ENCODE measurements at regions not wholly inside any gene's neighbourhood (a gene's known extent, or its start where the extent isn't known, plus 50 kb on each side); places are given as distances from the start of the nearest gene placed in this dataset.
"Not testable (repeated sequence)": the region's sequence is repeated elsewhere in the genome, so short reads cannot be mapped to it uniquely, and the experiment has no call there.

DNA sequence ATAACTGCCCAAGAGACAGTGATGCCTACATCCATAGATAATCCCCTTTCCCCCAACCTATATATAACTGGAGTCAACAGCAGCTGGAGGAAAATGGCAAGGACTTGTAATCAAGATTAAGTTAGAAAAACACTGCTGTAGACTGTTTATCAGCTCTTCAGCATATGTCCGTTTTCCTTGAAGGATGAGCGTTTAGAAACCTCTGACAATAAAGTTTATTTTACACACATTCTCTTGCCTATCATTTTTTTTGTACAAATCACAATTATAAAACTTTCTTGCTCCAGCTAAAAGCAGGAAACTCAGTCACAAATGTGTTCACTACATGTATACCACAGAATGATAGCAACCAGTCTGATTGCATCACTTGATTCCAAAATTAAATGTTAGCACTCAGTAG, 50.8 kb downstream of the PPIAL4G start:
- DNase-seq (ENCODE audit: low spot score), result not testable (repeated sequence)

DNA sequence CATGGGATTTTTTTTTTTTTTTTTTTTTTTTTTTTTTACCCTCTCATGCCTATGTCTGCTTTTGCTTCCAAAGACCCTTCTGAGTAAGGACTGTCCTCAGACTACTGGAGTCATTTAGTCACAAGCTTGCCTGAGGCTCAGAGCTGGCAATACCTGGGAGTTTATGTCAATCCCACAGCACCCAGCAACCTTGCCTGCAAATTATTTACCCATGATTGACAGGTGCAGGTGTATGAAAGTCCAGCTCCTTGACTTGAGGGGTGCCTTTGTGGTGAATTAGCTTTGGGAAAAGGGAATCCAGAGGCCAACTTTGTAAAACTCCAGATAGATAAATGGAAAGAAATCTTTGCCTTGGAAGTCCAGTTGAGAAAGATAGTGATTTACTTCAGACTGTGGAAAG, 53.2 kb downstream of the PPIAL4G start:
- not testable (repeated sequence) for DNase-seq (ENCODE audit: low spot score)

DNA sequence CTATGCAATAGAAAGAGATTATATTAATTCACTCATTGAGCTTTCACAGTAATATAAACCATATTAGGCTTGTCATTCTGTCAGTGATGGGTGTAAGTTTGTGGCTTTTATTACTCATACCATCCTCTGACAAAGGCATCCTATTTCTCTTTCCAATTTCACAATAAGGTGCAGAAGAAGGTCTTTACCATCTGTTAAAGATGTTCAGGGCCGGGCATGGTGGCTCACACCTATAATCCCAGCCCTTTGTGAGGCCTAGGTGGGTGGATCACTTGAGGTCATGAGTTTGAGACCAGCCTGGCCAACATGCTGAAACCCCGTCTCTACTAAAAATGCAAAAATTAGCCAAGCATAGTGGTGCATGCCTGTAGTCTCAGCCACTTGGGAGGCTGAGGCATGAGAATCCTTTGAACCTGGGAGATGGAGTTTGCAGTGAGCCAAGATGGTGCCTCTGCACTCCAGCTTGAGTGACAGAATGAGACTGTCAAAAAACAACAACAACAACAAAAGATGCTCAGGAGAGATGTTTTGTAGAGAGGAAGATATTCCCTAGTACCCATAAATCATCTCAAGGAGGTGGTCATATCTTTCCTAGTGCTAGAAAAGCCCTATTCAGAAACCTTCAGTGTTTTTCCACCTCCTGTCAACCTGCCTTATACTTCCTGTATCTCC, 56.0 kb downstream of the PPIAL4G start:
- not testable (repeated sequence) for DNase-seq (ENCODE audit: low spot score)

DNA sequence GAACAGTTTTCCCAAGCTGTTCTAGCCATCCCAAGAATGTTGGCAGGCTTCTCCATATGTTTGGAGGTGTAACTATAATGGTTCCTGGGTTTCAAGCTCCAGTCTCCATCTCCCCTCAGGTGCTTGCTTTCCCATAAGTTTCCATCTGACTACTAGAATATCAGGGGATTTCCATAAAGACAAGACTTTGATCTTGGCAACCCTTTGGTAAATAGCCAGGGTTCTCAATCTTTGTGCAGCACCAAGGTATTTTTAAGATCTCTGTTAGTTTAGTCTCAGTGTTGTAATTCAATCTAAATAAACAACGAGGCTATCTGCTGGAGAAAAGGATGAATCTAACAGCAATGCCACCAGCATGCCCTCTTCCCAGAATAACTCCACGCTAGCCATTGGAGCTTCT, 56.7 kb downstream of the PPIAL4G start:
- not testable (repeated sequence) for DNase-seq (ENCODE audit: low spot score)

DNA sequence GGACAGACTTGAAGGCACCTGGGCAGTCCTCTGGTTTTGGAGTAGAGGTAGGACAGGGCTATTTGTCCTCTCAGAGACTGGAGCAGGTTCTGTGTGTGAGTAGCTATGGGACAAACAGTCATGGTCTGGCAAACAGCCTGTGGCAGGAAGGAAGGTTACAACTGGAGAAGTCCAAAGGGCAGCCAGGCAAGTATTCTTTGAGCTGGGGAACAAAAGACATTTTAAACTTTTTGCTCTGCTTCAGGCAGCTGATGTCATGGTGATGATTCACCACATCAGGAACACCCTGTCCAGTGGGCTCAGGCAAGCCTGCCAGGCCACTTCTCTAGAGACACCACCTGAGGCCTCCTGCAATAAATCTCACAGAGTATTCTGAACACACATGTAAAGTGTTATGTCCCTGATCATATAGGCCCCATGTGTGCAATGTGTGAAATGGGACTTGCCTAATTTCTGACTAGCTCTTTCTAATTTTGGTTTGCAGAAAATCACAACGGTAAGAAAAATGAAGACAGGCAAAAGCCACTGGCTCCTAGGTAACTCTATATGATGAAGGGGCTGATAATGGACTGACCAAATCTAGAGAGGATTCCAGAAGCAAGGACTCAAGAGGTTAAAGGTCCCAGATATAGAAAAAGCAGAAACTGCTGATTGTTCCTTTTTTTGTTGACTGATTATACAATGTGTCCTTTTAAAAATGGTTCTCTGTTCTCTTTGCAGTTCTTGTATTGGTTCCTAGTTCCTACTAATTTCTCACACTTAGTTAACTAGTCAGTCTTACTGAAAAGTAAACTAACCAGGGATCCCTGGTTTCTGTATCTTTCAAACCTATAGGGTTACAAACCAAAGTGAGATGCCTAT, 58.7 kb downstream of the PPIAL4G start:
- DNase-seq (ENCODE audit: low spot score), result peak; percentile 40

DNA sequence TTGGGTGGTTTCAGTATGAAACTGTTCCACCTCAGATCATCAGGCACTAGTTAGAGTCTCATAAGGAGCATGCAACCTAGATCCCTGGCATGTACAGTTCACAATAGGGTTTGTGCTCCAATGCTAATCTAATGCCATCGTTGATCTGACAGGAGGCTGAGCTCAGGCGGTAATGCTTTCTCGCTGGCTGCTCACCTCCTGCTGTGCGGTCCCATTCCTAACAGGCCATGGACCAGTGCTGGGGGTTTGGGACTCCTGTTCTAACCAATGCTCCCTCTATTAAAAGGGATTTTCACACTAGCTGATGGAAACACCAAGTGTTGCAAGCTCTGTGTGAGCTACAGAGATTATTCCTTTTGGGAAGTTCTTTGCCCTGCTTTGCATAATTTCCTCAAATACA, 60.2 kb downstream of the PPIAL4G start:
- not testable (repeated sequence) for DNase-seq (ENCODE audit: low spot score)

DNA sequence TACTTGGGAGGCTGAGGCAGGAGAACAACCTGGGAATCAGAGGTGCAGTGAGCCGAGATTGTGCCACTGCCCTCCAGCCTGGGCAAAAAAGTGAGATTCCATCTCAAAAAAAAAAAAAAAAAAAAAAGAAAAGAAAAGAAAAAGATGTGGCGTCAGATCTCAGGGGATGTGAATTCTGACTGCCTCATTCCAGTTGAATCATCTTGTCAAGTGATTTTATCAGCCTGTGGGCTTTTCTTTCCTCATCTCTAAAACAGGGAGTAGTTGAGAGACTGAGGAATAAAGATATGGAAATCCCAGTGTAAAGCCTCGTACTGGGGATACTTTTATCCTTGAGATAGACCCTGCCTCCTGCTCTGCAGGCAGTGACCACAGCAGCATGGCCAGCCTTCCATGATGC, 65.9 kb downstream of the PPIAL4G start:
- not testable (repeated sequence) for DNase-seq (ENCODE audit: low spot score)

DNA sequence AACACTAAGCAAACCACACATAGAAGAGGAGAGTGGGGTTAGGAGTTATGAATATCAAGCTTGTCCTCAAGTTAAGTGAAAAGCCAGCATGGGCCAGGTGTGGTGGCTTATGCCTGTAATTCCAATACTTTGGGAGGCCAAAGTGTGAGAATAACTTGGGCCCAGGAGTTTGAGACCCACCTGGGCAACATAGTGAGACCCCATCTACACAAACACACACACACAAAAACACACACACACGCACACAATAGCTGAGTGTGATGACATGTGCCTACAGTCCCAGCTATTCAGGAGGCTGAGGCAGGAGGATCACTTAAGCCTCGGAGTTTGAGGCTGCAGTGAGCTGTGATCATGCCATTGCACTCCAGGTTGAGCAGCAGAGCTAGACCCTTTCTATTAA, 69.7 kb downstream of the PPIAL4G start:
- DNase-seq (ENCODE audit: low spot score), result not testable (repeated sequence)

DNA sequence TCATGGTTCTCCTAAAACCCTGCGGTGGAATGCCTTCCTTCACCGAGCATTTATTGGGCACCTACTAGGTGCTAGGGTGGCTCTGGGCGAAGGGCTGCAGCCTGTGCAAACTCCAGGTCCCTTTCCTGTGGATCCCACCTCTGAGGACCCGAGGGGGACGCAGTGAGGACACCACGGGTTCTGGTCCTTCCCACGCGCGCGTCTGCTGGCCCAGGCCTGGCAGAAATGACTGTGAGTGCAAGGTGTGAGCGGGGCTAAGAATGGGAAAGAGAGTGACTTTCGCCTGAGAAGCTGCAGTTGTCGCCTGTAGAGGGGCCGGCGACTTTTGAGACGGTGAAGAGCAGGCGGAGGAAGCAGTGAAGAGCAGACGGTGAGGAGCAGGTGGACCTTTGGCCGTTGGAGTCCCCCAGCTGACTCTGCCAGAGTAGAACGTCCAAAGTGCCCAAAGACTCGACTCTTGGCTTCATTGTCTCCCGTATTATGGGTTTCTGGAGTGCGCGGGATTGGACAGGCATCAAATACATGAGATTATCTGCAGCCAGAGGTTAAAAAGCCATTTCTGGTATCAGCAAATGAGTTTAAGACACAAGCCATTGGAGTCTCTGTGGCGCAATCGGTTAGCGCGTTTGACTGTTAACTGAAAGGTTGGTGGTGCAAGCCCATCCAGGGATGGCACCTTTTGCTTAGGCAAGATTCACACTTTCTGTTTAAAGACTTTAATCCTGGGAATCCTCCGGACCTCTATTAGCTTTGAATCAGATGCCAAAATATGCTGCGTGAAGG, 78.1 kb downstream of the PPIAL4G start:
- not testable (repeated sequence) for DNase-seq (ENCODE audit: low spot score)

DNA sequence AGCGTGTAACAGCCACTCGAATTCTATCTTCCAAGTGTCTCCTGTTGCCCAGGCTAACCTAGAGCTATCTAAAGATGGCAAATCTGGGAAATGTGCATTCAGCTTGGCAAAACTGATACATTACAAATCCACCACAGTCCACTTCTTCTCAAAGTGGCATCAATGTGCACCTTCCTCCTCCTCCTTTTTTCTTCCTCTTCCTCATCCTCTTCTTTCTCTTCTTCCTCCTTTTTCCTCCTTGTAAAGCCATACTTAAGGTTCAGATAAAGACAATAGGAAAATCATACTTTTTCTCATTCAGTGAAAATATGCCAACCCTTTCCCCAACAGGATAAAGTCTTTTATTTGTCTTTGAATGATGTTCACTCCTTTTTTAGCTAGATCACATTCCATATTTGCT, 79.2 kb downstream of the PPIAL4G start:
- DNase-seq (ENCODE audit: low spot score), result not testable (repeated sequence)

DNA sequence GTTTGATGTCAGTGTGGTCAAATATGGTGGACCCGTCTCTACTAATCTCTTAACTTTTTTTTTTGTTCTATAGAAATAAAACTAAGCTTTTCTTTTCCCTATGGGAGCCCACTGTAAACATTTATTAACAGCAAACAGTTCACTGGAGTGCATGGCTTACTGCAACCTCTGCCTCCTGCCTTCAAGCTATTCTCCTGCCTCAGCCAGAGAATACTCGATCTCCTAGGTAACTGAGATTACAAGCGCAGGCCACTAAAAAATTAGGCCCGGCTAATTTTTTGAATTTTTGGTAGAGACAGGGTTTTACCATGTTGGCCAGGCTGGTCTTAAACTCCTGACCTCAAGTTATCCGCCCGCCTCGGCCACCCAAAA, 80.0 kb downstream of the PPIAL4G start:
- DNase-seq (ENCODE audit: low spot score), result not testable (repeated sequence)

DNA sequence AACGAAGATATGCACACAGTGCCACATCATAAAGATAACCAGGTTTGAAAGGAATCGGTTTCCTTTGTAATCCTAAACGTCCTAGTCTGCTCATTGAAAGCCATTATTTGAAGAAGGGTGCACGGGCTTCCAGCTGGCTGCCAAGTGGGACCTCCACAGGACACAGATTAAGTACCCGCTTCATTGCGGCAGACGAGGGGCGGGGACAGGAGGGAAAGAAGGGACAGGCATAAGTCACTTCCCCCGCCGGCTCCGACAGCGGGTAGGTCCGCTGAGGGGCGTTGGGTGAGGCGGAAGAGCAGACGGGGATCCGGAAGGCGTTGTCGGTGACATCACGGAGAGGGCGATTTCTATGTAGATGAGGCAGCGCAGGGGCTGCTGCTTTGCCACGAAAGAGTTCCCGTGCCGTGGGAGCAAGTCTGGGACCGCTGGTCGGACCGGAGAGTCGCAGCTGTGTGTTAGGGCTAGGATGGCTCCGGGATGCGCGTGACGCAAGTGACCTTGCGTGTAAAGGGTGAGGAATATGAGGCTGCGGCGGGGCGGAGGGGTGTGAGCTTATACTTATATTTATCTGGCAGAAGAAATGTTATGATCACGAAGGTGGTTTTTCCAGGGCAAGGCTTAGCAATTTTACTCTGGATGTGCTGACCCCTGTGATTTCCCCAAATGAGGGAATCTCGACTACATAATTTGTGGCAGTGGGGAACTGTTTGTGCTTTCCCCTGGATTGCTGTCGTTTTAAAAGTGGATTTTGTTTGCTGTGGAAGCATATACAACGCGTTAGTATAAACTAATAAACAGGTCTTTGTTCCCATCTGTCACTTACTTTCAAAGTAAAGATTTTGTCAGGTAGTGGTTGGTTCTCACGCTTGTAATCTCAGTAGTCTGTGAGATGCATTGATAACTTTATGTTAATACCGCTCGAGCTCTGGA, 80.7 kb downstream of the PPIAL4G start:
- peak; percentile 29 for DNase-seq (ENCODE audit: low spot score)

DNA sequence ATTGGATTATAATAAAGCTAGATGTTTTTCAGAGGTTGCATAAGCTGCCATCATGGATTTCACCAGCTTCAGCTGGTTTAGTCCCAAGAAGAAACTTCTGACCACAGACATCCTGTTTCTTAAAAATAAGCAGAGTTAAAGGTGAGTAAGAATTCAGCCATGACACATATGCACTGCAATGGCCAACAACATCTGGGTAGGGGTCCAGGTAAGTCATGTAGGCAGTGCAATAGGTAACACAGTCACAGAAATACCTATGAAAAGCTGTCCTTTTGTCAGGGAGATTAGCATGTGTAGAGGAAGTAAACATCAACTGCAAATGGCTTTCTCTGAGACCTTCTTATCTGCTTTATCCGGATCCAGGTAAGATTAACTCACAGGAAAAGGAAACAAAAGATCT, 85.6 kb downstream of the PPIAL4G start:
- DNase-seq (ENCODE audit: low spot score), result not testable (repeated sequence)

DNA sequence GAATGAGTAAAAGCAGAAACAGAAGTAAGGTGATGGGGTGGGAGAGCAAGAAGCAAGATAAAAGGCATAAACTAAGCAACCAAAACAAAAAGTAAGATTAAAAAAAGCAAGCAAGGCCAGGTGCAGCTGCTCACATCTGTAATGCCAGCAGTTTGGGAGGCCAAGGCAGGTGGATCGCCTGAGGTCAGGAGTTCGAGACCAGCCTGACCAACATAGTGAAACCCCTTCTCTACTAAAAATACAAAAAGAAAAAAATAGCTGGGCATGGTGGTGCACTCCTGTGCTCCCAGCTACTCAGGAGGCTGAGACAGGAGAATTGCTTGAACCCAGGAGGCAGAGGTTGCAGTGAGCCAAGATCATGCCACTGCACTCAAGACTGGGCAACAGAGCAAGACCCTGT, 90.6 kb downstream of the PPIAL4G start:
- DNase-seq (ENCODE audit: low spot score), result not testable (repeated sequence)

DNA sequence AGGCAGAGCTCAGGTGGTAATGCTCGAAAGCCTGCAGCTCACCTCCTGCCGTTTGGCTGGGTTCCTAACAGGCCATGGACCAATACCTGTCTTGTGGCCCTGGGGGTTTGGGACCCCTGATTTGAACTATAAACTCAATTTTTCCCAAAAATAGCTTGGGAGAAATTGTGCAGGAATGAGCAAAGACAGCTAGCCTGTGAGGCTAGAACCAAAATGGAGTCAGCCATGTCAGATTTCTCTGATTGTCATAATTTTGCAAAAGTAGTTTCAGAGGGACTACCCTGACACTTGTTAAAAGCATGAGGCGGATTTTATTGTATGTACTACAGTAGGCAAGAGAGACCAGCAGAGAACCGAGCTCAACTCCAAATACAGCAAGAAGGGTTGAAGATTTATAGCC, 91.8 kb downstream of the PPIAL4G start:
- DNase-seq (ENCODE audit: low spot score), result not testable (repeated sequence)

DNA sequence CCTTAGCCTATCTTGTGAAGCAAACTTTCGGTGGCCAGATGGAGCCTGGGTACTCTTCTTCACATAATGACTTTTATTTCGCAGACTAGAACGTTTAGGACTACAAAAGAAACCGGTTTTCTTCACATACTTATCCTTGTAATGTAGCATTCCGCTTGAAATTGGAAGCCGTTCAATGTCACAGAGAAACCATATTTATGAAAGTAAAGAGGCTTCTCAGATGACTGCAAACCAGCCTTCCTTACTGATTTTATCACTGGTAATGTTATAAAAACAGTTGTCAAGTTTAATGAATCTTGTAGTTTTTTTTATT, 94.1 kb downstream of the PPIAL4G start:
- no peak for DNase-seq (ENCODE audit: low spot score)

DNA sequence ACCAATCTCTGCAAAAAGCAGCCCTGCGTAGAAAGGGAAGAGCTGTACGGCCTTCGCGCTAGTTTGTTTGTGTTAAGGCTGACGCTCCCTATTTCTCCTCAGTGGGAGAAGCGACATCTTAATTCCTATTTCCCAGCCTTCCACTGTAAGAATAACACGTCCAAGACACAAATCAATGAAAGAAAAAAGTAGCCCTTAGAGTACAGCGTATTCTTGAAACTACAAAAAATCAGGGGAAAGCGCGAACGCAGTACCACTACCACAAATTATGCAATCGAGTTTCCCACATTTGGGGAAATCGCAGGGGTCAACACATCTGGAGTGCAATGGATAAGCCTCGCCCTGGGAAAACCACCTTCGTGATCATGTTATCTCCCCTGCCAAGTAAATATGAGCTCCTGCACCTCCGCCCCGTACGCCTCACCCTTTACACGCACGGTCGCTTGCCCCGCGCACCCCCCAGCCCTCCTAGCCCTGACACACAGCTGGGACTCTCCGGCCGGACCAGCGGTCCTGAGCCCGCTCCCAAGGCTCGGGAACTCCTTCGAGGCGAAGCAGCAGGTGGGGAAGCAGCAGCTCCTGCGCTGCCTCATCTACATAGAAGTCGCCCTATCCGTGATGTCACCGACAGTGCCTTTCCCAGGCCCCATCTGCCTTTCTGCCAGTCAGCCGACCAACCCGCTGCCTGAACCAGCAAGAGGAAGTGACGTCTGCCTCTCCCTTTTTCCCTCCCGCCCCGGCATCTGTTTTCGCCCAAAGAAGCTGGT, 94.7 kb downstream of the PPIAL4G start:
- no peak for DNase-seq (ENCODE audit: low spot score)

DNA sequence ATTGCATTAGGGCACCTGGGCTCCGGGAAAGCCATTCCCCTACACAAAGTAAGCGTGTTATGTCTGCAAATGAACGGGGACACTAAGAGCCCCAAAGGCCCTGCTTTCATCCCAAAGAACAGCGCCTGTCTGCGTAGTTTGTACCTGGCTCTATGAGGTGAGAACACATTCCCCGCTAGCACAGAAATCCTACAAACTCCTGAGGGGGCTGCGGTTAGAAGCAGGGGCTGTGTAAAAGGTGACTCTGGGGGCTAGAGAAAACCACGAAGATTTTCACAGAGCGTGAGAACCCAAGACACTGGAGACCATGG, 95.2 kb downstream of the PPIAL4G start:
- not testable (repeated sequence) for DNase-seq (ENCODE audit: low spot score)

DNA sequence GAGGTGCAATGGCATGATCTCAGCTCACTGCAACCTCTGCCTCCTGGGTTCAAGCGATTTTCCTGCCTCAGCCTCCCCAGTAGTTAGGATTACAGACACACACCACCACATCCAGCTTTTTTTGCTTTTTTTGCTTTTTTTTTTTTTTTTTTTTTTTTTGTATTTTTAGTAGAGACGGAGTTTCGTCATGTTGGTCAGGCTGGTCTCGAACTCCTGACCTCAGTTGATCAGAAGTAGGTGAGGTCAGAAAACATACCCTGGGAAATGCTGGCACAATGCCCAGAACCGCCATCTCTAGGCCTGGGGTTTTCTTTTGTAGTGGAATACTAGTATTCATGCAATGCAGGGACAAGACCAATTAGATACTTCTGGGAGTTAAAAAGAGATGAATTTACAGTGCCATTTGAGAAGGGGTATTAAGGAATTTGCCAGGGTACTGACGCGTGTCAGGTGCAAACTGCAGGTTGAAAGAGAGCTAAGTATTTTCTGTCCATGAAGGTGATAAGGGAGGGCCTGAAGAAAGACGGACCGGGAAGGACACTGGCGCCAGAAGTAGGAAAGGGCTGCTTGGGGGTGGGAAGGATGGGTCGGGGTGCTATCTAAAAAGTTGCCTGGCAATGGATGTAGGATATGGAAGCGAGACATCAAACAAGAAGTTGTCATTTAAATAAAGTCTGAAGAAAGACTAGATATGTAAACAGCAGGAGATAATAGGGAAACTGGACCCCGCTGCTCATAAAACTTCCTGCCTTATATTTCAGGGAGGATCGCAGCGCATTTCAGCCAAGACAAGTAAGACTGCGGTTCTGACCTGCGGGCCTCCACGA, 95.8 kb downstream of the PPIAL4G start:
- not testable (repeated sequence) for DNase-seq (ENCODE audit: low spot score)

DNA sequence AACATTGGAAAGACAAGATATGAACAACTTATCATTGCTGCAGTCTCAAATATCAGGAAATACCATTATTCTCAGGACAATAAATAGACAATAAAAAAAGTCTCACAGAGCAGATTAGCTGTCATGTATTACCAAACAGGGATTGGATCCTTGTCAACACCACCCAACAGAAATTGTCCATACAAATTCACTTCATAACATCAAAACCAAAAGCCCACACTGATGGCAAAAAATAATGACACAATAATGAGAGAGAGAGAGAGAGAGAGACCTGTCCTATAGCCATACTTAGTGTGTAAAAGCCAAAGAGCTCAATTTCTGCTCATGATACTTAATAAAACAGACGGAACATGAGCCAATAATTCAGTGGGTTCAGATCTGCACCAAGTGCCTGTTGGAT, 96.5 kb downstream of the PPIAL4G start:
- DNase-seq (ENCODE audit: low spot score), result no peak

Data from kidney capillary endothelial cell (primary cell).